ENCODE measurements at regions not wholly inside any gene's neighbourhood (a gene's known extent, or its start where the extent isn't known, plus 50 kb on each side); places are given as distances from the start of the nearest gene placed in this dataset.

- H3K36me3 Mint-ChIP-seq (ENCODE audit: low read depth) = peaks cover 5% of the 10 kb centered on the region; the same call in 2 of the 3 replicates
- Histone ChIP-seq H3K27me3 (ENCODE audit: insufficient read depth) (no peaks in the 10 kb centered on the region), H2AFZ (no peak overlapping the region), H3K4me2 (peak overlapping the region; percentile 25; the same call in 1 of the 2 replicates), H4K20me1 (replicated peaks; ENCODE audit: insufficient read depth) (no peaks in the 10 kb centered on the region), H3K27ac (ENCODE audit: low read depth) (no peak overlapping the region), H3F3A (replicated peaks; ENCODE audit: low read depth) (no peaks in the 10 kb centered on the region), H3K9me2 (ENCODE audit: insufficient read depth) (no peaks in the 10 kb centered on the region), H3K36me3 (ENCODE audit: insufficient read depth) (no peaks in the 10 kb centered on the region), H3K4me1 (ENCODE audit: insufficient read depth) (peaks cover 28% of the 10 kb centered on the region), H3K4me3 (no peak overlapping the region), H3K79me2 (replicated peaks; ENCODE audit: insufficient read depth) (no peaks in the 10 kb centered on the region)
- TF ChIP-seq EZH2phosphoT487 (IDR thresholded peaks at IDR 0.05; ENCODE audit: unreplicated experiment) (no peak), POLR2AphosphoS5 (IDR thresholded peaks at IDR 0.05; ENCODE audit: low read depth) (no peak), JUNB (IDR thresholded peaks at IDR 0.05; ENCODE audit: unreplicated experiment) (no peak)
- H3K4me1 Mint-ChIP-seq = peaks cover 40% of the 10 kb centered on the region
- ATAC-seq (no peak), DNase-seq (ENCODE audit: low spot score) (no peak)
- H3K4me3 Mint-ChIP-seq = no peak overlapping the region
- H3K9me3 Mint-ChIP-seq = peaks cover 7% of the 10 kb centered on the region; the same call in 2 of the 3 replicates
- H3K27me3 Mint-ChIP-seq (ENCODE audit: insufficient read depth, low read depth, poor library complexity) = peaks cover 3% of the 10 kb centered on the region
- H3K27ac Mint-ChIP-seq = peak overlapping the region; percentile 100; the same call in 1 of the 2 replicates
These were observed 58.1 kb upstream of the SCEL start for GRCh38 chr13:77477299-77477848.

DNA sequence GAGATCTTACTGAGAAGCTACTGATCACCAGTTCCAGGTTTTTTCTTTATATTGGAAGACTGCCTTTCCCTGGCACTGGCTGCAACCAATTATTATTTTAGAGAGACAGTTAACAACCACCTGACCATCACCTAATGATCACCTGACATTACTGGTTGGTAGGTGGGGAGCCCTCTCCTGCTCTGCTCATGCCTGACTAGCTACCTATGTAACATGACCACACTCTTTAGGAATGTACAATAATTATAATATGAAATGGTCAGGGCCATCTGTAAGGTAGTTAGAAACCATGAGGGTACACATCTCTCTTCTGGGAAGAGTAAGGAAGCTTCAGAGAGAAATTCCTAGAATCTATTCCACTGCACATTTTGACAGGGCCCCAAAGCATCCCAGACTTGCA is 59.0 kb upstream of the SCEL start:
- Histone ChIP-seq H3K79me2 (replicated peaks; ENCODE audit: insufficient read depth) (no peaks in the 10 kb centered on the region), H3K9me2 (ENCODE audit: insufficient read depth) (no peaks in the 10 kb centered on the region), H3K4me3 (no peak overlapping the region), H3K27me3 (ENCODE audit: insufficient read depth) (no peaks in the 10 kb centered on the region), H3K36me3 (ENCODE audit: insufficient read depth) (no peaks in the 10 kb centered on the region), H4K20me1 (replicated peaks; ENCODE audit: insufficient read depth) (no peaks in the 10 kb centered on the region), H3K4me2 (no peak overlapping the region), H3K27ac (ENCODE audit: low read depth) (no peak overlapping the region), H2AFZ (no peak overlapping the region), H3K4me1 (ENCODE audit: insufficient read depth) (peaks cover 28% of the 10 kb centered on the region), H3F3A (replicated peaks; ENCODE audit: low read depth) (no peaks in the 10 kb centered on the region)
- Mint-ChIP-seq H3K27ac (no peak overlapping the region), H3K4me1 (peaks cover 40% of the 10 kb centered on the region), H3K9me3 (peaks cover 7% of the 10 kb centered on the region; the same call in 2 of the 3 replicates), H3K36me3 (ENCODE audit: low read depth) (peaks cover 5% of the 10 kb centered on the region; the same call in 2 of the 3 replicates), H3K27me3 (ENCODE audit: insufficient read depth, low read depth, poor library complexity) (peaks cover 3% of the 10 kb centered on the region), H3K4me3 (no peak overlapping the region)
- ATAC-seq (no peak), DNase-seq (ENCODE audit: low spot score) (no peak)
- no peak for TF ChIP-seq NANOG (IDR thresholded peaks at IDR 0.05; ENCODE audit: borderline replicate concordance)
- no peak for TF ChIP-seq REST (IDR thresholded peaks at IDR 0.05; ENCODE audit: unreplicated experiment)
- no peak for TF ChIP-seq ZNF462 (CRISPR knock-in tag; IDR thresholded peaks at IDR 0.05)
- TF ChIP-seq EZH2phosphoT487 (IDR thresholded peaks at IDR 0.05; ENCODE audit: unreplicated experiment) = no peak
- TF ChIP-seq CTCF (conservative IDR thresholded peaks at IDR 0.05; ENCODE audit: low read depth in 2 of 2) = no peak
- no peak for TF ChIP-seq JUNB (IDR thresholded peaks at IDR 0.05; ENCODE audit: unreplicated experiment)
- TF ChIP-seq, protein P1, sequence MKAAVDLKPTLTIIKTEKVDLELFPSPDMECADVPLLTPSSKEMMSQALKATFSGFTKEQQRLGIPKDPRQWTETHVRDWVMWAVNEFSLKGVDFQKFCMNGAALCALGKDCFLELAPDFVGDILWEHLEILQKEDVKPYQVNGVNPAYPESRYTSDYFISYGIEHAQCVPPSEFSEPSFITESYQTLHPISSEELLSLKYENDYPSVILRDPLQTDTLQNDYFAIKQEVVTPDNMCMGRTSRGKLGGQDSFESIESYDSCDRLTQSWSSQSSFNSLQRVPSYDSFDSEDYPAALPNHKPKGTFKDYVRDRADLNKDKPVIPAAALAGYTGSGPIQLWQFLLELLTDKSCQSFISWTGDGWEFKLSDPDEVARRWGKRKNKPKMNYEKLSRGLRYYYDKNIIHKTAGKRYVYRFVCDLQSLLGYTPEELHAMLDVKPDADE (IDR thresholded peaks at IDR 0.05) = no peak
